ENCODE measurements at regions not wholly inside any gene's neighbourhood (a gene's known extent, or its start where the extent isn't known, plus 50 kb on each side); places are given as distances from the start of the nearest gene placed in this dataset.

GRCh38 chr7:46759711-46760480 is 822.0 kb downstream of the TNS3 start:
- DNase-seq (ENCODE audit: low read depth), result no peak
- no peak for TF ChIP-seq CTCF (IDR thresholded peaks at IDR 0.05; ENCODE audit: low read depth, low read length, missing control alignments)

GRCh38 chr7:46756996-46757395 is 824.9 kb downstream of the TNS3 start:
- no peak for TF ChIP-seq CTCF (IDR thresholded peaks at IDR 0.05; ENCODE audit: low read depth, low read length, missing control alignments)
- H3K4me3 ChIP-seq (ENCODE audit: low read depth, low read length), result no peak overlapping the region
- DNase-seq (ENCODE audit: low read depth), result no peak

More at GRCh38 chr7:46759711-46760480, 822.0 kb downstream of the TNS3 start:
- no peak overlapping the region for H3K4me3 ChIP-seq (ENCODE audit: low read depth, low read length)

GRCh38 chr7:46756256-46756655 is 825.7 kb downstream of the TNS3 start:
- no peak for DNase-seq (ENCODE audit: low read depth)
- no peak overlapping the region for H3K4me3 ChIP-seq (ENCODE audit: low read depth, low read length)
- TF ChIP-seq CTCF (IDR thresholded peaks at IDR 0.05; ENCODE audit: low read depth, low read length, missing control alignments), result no peak

- no peak for DNase-seq (ENCODE audit: low read depth)
- TF ChIP-seq CTCF (IDR thresholded peaks at IDR 0.05; ENCODE audit: low read depth, low read length, missing control alignments), result no peak
- no peak overlapping the region for H3K4me3 ChIP-seq (ENCODE audit: low read depth, low read length)
Measured at GRCh38 chr7:46755120-46756034, 826.5 kb downstream of the TNS3 start.

GRCh38 chr7:46754140-46754720 is 827.7 kb downstream of the TNS3 start:
- H3K4me3 ChIP-seq (ENCODE audit: low read depth, low read length), result no peak overlapping the region
- TF ChIP-seq CTCF (IDR thresholded peaks at IDR 0.05; ENCODE audit: low read depth, low read length, missing control alignments), result no peak
- no peak for DNase-seq (ENCODE audit: low read depth)

DNA sequence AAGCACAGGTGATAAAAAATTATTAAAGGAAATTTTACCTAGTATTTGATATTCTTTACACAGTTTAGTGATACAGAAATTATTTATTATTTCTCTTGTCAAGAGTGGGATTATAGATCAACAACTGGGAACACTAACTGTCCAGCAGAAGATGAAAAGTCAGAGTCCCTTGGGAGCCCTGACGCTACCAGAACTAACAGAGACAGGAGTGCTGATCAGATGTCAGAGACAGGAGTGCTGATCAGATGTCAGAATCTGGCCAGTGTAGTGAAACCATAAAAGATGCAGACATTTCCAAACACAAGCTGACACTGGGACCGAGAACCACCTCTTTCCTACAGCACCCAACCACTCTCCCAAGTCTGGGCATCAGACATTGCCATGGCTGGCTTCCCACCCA is 828.2 kb downstream of the TNS3 start:
- no peak overlapping the region for H3K4me3 ChIP-seq (ENCODE audit: low read depth, low read length)
- no peak for TF ChIP-seq CTCF (IDR thresholded peaks at IDR 0.05; ENCODE audit: low read depth, low read length, missing control alignments)
- DNase-seq (ENCODE audit: low read depth), result no peak
